H1 (cell line): ENCODE measurements at regions not wholly inside any gene's neighbourhood (a gene's known extent, or its start where the extent isn't known, plus 50 kb on each side); places are given as distances from the start of the nearest gene placed in this dataset.

Experiments used
- CTCF ChIA-PET: fragments of 300-600 bp; sonication (Branson Sonifier 250); formaldehyde crosslinking; loops from one replicate; lab custom pipeline; 2021; ENCODE audit not compliant: partially characterized antibody; lab: Charles Lee
- POLR2A ChIA-PET: fragments of 300-600 bp; sonication (Branson Sonifier 250); formaldehyde crosslinking; loops from one replicate; lab custom pipeline; 2021; ENCODE audit warnings: inconsistent platforms; ENCODE audit not compliant: partially characterized antibody; lab: Charles Lee
- DNase-seq, 2 experiments: peaks; one replicate each; pipeline versions ENCODE4 v3.0.0 to v3.0.0-alpha.2; 2010 to 2022; ENCODE audit warnings: low spot score in 2 of 2, low read depth in 1 of 2, mixed read lengths in 1 of 2
- FAIRE-seq: peaks from 2 replicates; lab custom pipeline; 2011; peaks lifted over from hg19 to GRCh38; lab: Jason Lieb, UNC
- H2AFZ ChIP-seq: 2 replicates; pipeline ENCODE4 v1.8.1; 2012; ENCODE audit warnings: low read length, inconsistent platforms
- H2AK5ac ChIP-seq: 2 replicates; pipeline ENCODE4 v1.6.1; 2013; ENCODE audit warnings: low read depth, low read length
- H2BK120ac ChIP-seq: replicated peaks from 2 replicates; pipeline ENCODE3; 2013; ENCODE audit warnings: low read depth, low read length, inconsistent platforms
- H2BK12ac ChIP-seq: 2 replicates; pipeline ENCODE4 v1.6.1; 2013; ENCODE audit warnings: low read depth, low read length
- H2BK15ac ChIP-seq: 2 replicates; pipeline ENCODE4 v1.6.1; 2013; ENCODE audit warnings: low read length
- H2BK20ac ChIP-seq: 2 replicates; pipeline ENCODE4 v1.6.1; 2013; ENCODE audit warnings: low read length
- H2BK5ac ChIP-seq: 2 replicates; pipeline ENCODE4 v1.6.1; 2013; ENCODE audit warnings: low read depth, low read length
- H3K14ac ChIP-seq: 2 replicates; pipeline ENCODE4 v1.6.1; 2013; ENCODE audit warnings: inconsistent platforms; ENCODE audit not compliant: insufficient read length
- H3K18ac ChIP-seq: 2 replicates; pipeline ENCODE4 v1.6.1; 2013; ENCODE audit warnings: low read length; ENCODE audit errors: extremely low read depth
- H3K23ac ChIP-seq: 2 replicates; pipeline ENCODE4 v1.6.1; 2013; ENCODE audit warnings: inconsistent platforms; ENCODE audit not compliant: insufficient read length
- H3K23me2 ChIP-seq: 2 replicates; pipeline ENCODE4 v1.6.1; 2013; ENCODE audit warnings: low read depth, low read length
- H3K27ac ChIP-seq: 2 replicates; pipeline ENCODE4 v1.6.1; 2011; ENCODE audit warnings: low read depth, low read length, inconsistent platforms
- H3K27me3 ChIP-seq, 4 experiments: replicated peaks in 1 of 4; 1 replicate in 1 of 4; 2 replicates in 3 of 4; pipeline versions ENCODE4 v1.6.1 to v1.8.1; 2011 to 2013; ENCODE audit warnings: low read length in 3 of 4, mild to moderate bottlenecking in 3 of 4, inconsistent platforms in 2 of 4, mixed read lengths in 2 of 4, moderate library complexity in 1 of 4; ENCODE audit not compliant: control insufficient read depth in 3 of 4, insufficient read depth in 3 of 4; ENCODE audit errors: extremely low read depth in 1 of 4
- H3K36me3 ChIP-seq, 4 experiments: 2 replicates each; pipeline versions ENCODE4 v1.6.1 to v1.8.1; 2011 to 2013; ENCODE audit warnings: mild to moderate bottlenecking in 4 of 4, low read length in 3 of 4, moderate library complexity in 2 of 4, control low read depth in 1 of 4, inconsistent platforms in 1 of 4; ENCODE audit not compliant: insufficient read depth in 4 of 4, control insufficient read depth in 2 of 4
- H3K4ac ChIP-seq: replicated peaks from 2 replicates; pipeline ENCODE3; 2013; ENCODE audit warnings: low read length, low read depth, mixed read lengths, inconsistent platforms; ENCODE audit not compliant: insufficient read length
- H3K4me1 ChIP-seq, 4 experiments: replicated peaks in 1 of 4; 1 replicate in 1 of 4; 2 replicates in 3 of 4; pipeline versions ENCODE4 v1.6.1 to v1.8.1; 2011 to 2013; ENCODE audit warnings: low read length in 3 of 4, inconsistent platforms in 2 of 4, mixed read lengths in 1 of 4; ENCODE audit not compliant: insufficient read depth in 4 of 4, control insufficient read depth in 3 of 4
- H3K4me2 ChIP-seq, 2 experiments: 2 replicates each; pipeline versions ENCODE4 v1.6.1 to v1.8.1; 2011 to 2013; ENCODE audit warnings: low read depth in 2 of 2, low read length in 2 of 2, control low read depth in 1 of 2, inconsistent platforms in 1 of 2, mild to moderate bottlenecking in 1 of 2; ENCODE audit not compliant: insufficient read depth in 1 of 2
- H3K4me3 ChIP-seq, 4 experiments: fragments of 200-600, 300-600 bp in 1 of 4; sonication (generic), shearing (Covaris generic), sonication (Bioruptor Twin) in 1 of 4; 2 replicates each; pipeline versions ENCODE4 v1.5.1 to v1.8.1; 2011 to 2016; ENCODE audit warnings: low read length in 4 of 4, low read depth in 3 of 4, control low read depth in 2 of 4, inconsistent platforms in 2 of 4, mild to moderate bottlenecking in 2 of 4, mixed read lengths in 1 of 4, moderate library complexity in 1 of 4; ENCODE audit not compliant: insufficient read depth in 2 of 4; ENCODE audit errors: extremely low read depth in 1 of 4
- H3K56ac ChIP-seq: replicated peaks from 2 replicates; pipeline ENCODE3; 2013; ENCODE audit warnings: low read depth, mild to moderate bottlenecking, mixed read lengths, low read length, inconsistent platforms; ENCODE audit not compliant: insufficient read length
- H3K79me1 ChIP-seq: 2 replicates; pipeline ENCODE4 v1.6.1; 2013; ENCODE audit warnings: low read depth, low read length, control low read depth
- H3K79me2 ChIP-seq, 2 experiments: 2 replicates each; pipeline versions ENCODE4 v1.6.1 to v1.8.1; 2012 to 2013; ENCODE audit warnings: low read length in 2 of 2, mild to moderate bottlenecking in 2 of 2, inconsistent platforms in 1 of 2; ENCODE audit not compliant: insufficient read depth in 2 of 2, control insufficient read depth in 1 of 2
- H3K9ac ChIP-seq, 4 experiments: replicated peaks in 1 of 4; 1 replicate in 1 of 4; 2 replicates in 3 of 4; pipeline versions ENCODE4 v1.6.1 to v1.8.1; 2011 to 2013; ENCODE audit warnings: low read depth in 3 of 4, low read length in 3 of 4, control low read depth in 2 of 4, mild to moderate bottlenecking in 2 of 4, moderate library complexity in 2 of 4, inconsistent platforms in 1 of 4; ENCODE audit errors: extremely low read depth in 1 of 4
- H3K9me3 ChIP-seq, 2 experiments: 2 replicates each; pipeline versions ENCODE4 v1.6.1 to v1.8.1; 2012 to 2013; ENCODE audit warnings: mild to moderate bottlenecking in 2 of 2, moderate library complexity in 2 of 2, control low read depth in 1 of 2, inconsistent platforms in 1 of 2, low read depth in 1 of 2, low read length in 1 of 2, mixed read lengths in 1 of 2; ENCODE audit not compliant: insufficient read depth in 2 of 2
- H4K20me1 ChIP-seq, 2 experiments: replicated peaks in 1 of 2; 2 replicates each; pipeline versions ENCODE3 to v1.8.1; 2011 to 2013; ENCODE audit warnings: inconsistent platforms in 2 of 2, low read length in 2 of 2, mild to moderate bottlenecking in 1 of 2; ENCODE audit not compliant: insufficient read depth in 2 of 2, control insufficient read depth in 1 of 2
- H4K5ac ChIP-seq: 2 replicates; pipeline ENCODE4 v1.6.1; 2013; ENCODE audit warnings: low read length, low read depth, mixed read lengths, inconsistent platforms; ENCODE audit not compliant: insufficient read length
- H4K8ac ChIP-seq: 2 replicates; pipeline ENCODE4 v1.8.0; 2013; ENCODE audit warnings: mild to moderate bottlenecking, moderate library complexity, low read length, inconsistent platforms; ENCODE audit not compliant: insufficient read depth; ENCODE audit errors: extremely low read depth
- H4K91ac ChIP-seq: replicated peaks from 2 replicates; pipeline ENCODE3; 2013; ENCODE audit warnings: low read length, mixed read lengths, inconsistent platforms; ENCODE audit not compliant: insufficient read length
- CREB1 ChIP-seq: IDR thresholded peaks from 2 replicates; pipeline ENCODE4 v1.6.1; 2012; ENCODE audit warnings: inconsistent platforms
- EGR1 ChIP-seq: IDR thresholded peaks from 2 replicates; pipeline ENCODE4 v1.6.1; 2011; ENCODE audit warnings: low read depth, low read length, borderline replicate concordance
- JUND ChIP-seq: IDR thresholded peaks from 2 replicates; pipeline ENCODE4 v1.6.1; 2011; ENCODE audit warnings: mild to moderate bottlenecking, improper control_type of control experiment, low read length
- POLR2AphosphoS5 ChIP-seq: IDR thresholded peaks from 2 replicates; pipeline ENCODE4 v1.6.1; 2011; ENCODE audit warnings: low read depth, low read length
- SP2 ChIP-seq: IDR thresholded peaks from 2 replicates; pipeline ENCODE4 v1.6.1; 2012; ENCODE audit warnings: mild to moderate bottlenecking, low read length, inconsistent platforms
- WGBS, 2 experiments: shearing (Covaris generic) in 1 of 2; methylation state at CpG; one replicate each; pipeline versions ENCODE4 v1.1.6 to v1.1.7; 2013 to 2015; ENCODE audit warnings: low lambda C conversion rate in 2 of 2, mixed read lengths in 2 of 2, inconsistent platforms in 1 of 2, low coverage in 1 of 2, missing lambda C conversion rate in 1 of 2; ENCODE audit not compliant: insufficient replicate concordance in 2 of 2, insufficient coverage in 1 of 2, insufficient read length in 1 of 2; ENCODE audit errors: extremely low coverage in 1 of 2, missing lambda C conversion rate in 1 of 2; 5-methylcytosine and 5-hydroxymethylcytosine counted together

DNA sequence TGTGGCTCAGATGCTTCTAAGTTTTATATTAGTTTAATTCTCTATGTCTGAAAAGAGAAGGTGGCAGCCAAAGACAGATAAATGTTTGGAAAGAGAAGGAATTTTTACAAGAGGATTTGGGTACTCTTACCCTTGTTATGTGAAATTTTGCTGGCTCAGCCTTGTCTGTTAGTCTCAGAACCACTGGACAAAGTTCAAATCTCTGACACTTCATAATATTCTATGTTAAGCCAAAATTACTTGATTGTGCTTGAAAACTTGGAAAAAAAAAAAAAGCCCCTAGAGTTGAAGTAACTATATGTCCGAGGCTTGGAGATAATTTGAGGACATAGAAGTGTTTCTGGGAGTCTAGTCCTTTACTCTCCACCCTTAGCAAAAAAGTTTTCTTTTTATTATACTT, 1079.3 kb upstream of the LRRTM3 start:
- no peak overlapping the region for H4K5ac ChIP-seq
- H3K79me1 ChIP-seq: no peaks in the 10 kb centered on the region
- H2BK20ac ChIP-seq: no peak overlapping the region
- no peak overlapping the region for H4K8ac ChIP-seq
- TF ChIP-seq JUND (no peak), POLR2AphosphoS5 (no peak), EGR1 (no peak), CREB1 (no peak), SP2 (no peak)
- H3K56ac ChIP-seq: no peak overlapping the region
- no peak overlapping the region for H2BK120ac ChIP-seq
- no peak overlapping the region for H2AFZ ChIP-seq
- no peaks in the 10 kb centered on the region for H3K23me2 ChIP-seq
- no peaks in the 10 kb centered on the region for H3K79me2 ChIP-seq
- H3K27ac ChIP-seq: no peak overlapping the region
- H3K18ac ChIP-seq: no peak overlapping the region
- no peak for FAIRE-seq
- H3K9ac ChIP-seq: no peak overlapping the region
- no peaks in the 10 kb centered on the region for H3K27me3 ChIP-seq
- 87% methylated on average over 1 of the region's 1 CpG; no CpG with 5 or more reads in 1 of the 2 experiments for WGBS, 2 experiments
- H3K9me3 ChIP-seq: no peaks in the 10 kb centered on the region
- CTCF ChIA-PET: interaction anchor here (1.0 kb wide), 1 partner anchor 11 kb away, joined by 3 read pairs; no protein-coding TSS in a partner anchor
- no peak overlapping the region for H3K4me2 ChIP-seq
- H3K36me3 ChIP-seq: no peaks in the 10 kb centered on the region
- H2BK5ac ChIP-seq: no peak overlapping the region
- H3K4me3 ChIP-seq: no peak overlapping the region
- H3K14ac ChIP-seq: no peak overlapping the region
- POLR2A ChIA-PET: no interaction called here
- H3K4ac ChIP-seq: no peak overlapping the region
- H2BK15ac ChIP-seq: no peak overlapping the region
- no peak overlapping the region for H2BK12ac ChIP-seq
- no peak overlapping the region for H2AK5ac ChIP-seq
- H3K4me1 ChIP-seq: no peaks in the 10 kb centered on the region
- H4K20me1 ChIP-seq: no peaks in the 10 kb centered on the region
- no peak overlapping the region for H4K91ac ChIP-seq
- DNase-seq: no peak
- H3K23ac ChIP-seq: no peak overlapping the region
